LNCaP clone FGC (cell line): ENCODE measurements at regions not wholly inside any gene's neighbourhood (a gene's known extent, or its start where the extent isn't known, plus 50 kb on each side); places are given as distances from the start of the nearest gene placed in this dataset.

ENCODE experiments used
- DNase-seq: peaks from one replicate; pipeline ENCODE4 v3.0.0-alpha.2; 2011; ENCODE audit warnings: low read depth
- H3K4me3 ChIP-seq: 2 replicates; pipeline ENCODE4 v1.5.1; 2011; ENCODE audit warnings: mild to moderate bottlenecking, low read depth, low read length, control low read depth
- CTCF ChIP-seq: IDR thresholded peaks from 2 replicates; pipeline ENCODE4 v1.5.1; 2012; ENCODE audit warnings: mild to moderate bottlenecking; ENCODE audit not compliant: control insufficient read depth, insufficient read depth; ENCODE audit errors: extremely low read depth

GRCh38 chr11:29271616-29272015 lies 745.2 kb downstream of the KCNA4 start:
- TF ChIP-seq CTCF: no peak
- no peak for DNase-seq

DNA sequence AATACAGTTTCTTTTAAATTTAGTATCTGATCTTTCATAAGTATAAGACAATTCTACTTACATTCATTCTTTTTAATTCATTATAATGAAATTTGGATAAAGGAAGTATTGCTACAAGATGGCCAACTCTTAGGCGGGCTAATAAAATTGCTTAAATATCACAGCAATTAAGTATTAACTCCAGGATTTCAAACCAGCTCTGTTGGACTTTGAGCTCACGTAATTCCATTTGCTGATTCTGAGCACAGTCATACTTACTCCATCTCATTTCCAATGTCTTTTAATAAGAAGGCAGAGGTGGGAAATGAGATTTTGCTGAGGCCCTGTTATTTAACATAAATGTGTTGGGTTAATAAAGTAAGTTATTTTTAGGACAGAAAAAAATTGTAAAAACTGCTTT lies 748.1 kb downstream of the KCNA4 start:
- no peak for TF ChIP-seq CTCF
- H3K4me3 ChIP-seq: no peak overlapping the region
- DNase-seq: no peak

More at GRCh38 chr11:29271616-29272015, 745.2 kb downstream of the KCNA4 start:
- H3K4me3 ChIP-seq: no peak overlapping the region

DNA sequence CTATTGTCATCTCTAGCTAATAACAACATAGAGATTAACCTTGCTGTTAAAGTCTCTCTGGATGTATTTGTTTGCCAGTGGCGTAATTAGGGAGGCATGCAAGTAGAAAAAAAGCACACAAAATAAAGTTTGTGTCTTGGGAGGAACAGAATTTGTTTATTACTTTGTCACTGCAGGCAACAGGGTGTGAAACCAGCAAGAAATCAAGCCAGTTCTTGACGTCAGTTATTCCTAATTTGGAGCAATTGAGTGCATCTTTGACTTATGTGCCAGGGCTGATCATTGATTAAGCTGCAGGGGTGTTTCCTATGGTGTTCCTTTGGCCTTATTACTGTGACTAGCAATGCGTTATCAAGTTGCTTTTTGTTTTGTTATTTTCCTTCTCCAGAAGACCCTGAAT lies 751.0 kb downstream of the KCNA4 start:
- no peak for TF ChIP-seq CTCF
- DNase-seq: no peak

GRCh38 chr11:29265381-29265780 lies 751.4 kb downstream of the KCNA4 start:
- no peak for DNase-seq
- TF ChIP-seq CTCF: no peak
- H3K4me3 ChIP-seq: no peak overlapping the region

More for the DNA sequence above, 751.0 kb downstream of the KCNA4 start:
- H3K4me3 ChIP-seq: no peak overlapping the region

DNA sequence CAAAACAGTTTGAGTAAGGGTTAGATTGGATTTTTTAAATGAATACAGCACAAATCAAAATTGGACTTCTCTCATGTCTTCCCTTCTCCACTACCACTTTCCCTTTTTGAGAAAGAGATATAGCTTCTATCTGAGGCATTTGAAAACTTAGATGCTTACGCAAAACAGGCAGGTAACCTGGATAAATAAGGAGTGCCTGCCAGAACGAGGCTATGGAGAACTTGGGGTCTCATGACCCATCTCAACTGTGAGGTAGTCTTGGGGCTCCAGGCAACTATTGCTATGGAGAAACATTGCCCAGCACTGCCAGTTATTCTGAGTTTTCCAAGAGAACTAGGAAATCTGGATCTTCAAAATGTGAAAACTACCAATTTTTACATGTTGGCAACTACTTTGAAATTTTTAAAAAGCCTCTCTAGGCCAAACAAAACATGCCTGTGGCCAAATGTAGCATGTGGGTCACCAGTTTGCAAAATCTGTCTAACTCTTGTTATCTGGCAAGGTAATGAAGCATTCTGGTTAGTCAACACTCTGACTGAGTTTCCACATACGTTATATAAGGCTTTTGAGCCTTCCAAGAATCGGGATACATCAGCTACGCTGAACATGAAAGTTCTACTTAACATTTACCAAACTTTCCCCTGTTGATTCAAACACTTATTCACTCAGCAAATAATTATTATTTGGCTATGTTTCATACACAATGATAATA lies 752.7 kb downstream of the KCNA4 start:
- H3K4me3 ChIP-seq: no peak overlapping the region
- no peak for TF ChIP-seq CTCF
- no peak for DNase-seq

GRCh38 chr11:29261831-29262230 lies 755.0 kb downstream of the KCNA4 start:
- no peak for DNase-seq
- no peak overlapping the region for H3K4me3 ChIP-seq
- TF ChIP-seq CTCF: no peak
